Bronchial epithelial cell (primary cell): ENCODE measurements at regions not wholly inside any gene's neighbourhood (a gene's known extent, or its start where the extent isn't known, plus 50 kb on each side); places are given as distances from the start of the nearest gene placed in this dataset.

Source experiments
- DNase-seq: peaks from one replicate; pipeline ENCODE4 v3.0.0-alpha.2; 2010; ENCODE audit warnings: low read depth
- FAIRE-seq: peaks from 2 replicates; lab custom pipeline; 2011; peaks lifted over from hg19 to GRCh38; lab: Jason Lieb, UNC
- H3K27me3 ChIP-seq: 2 replicates; pipeline ENCODE4 v1.5.1; 2011; ENCODE audit warnings: low read length; ENCODE audit not compliant: control insufficient read depth, insufficient read depth
- H3K36me3 ChIP-seq: 2 replicates; pipeline ENCODE4 v1.5.1; 2011; ENCODE audit warnings: low read length; ENCODE audit not compliant: control insufficient read depth, insufficient read depth
- H3K4me3 ChIP-seq: 2 replicates; pipeline ENCODE4 v1.5.1; 2011; ENCODE audit warnings: mild to moderate bottlenecking, low read depth, low read length, control low read depth
- TF ChIP-seq, protein P1 (sequence below): IDR thresholded peaks from 2 replicates; pipeline ENCODE4 v1.5.1; 2011; ENCODE audit warnings: mild to moderate bottlenecking, moderate library complexity, low read length, control low read depth, inconsistent platforms; ENCODE audit not compliant: insufficient read depth, severe bottlenecking

DNA sequence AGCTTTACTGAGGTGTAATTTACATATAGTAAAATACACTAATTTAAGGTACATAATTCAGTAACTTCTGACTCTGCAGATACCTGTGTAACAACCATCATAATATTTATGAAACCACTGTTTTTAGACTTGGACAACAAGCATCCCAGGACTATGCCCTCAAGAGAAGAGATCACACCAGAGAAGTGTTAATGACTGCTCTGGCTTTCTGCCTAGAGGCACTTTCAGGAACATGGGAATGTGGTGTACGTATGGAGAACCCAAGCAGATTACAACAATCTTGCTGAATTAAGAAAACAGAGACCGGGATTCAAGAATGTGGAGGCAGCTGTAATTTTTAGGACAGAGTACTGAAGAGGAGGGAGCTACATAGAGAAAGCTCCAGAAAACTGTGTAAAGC, 475.2 kb downstream of the LPIN1 start:
- Histone ChIP-seq H3K4me3 (no peak overlapping the region), H3K27me3 (no peaks in the 10 kb centered on the region), H3K36me3 (no peaks in the 10 kb centered on the region)
- FAIRE-seq (no peak), DNase-seq (no peak)
- TF ChIP-seq, protein P1, sequence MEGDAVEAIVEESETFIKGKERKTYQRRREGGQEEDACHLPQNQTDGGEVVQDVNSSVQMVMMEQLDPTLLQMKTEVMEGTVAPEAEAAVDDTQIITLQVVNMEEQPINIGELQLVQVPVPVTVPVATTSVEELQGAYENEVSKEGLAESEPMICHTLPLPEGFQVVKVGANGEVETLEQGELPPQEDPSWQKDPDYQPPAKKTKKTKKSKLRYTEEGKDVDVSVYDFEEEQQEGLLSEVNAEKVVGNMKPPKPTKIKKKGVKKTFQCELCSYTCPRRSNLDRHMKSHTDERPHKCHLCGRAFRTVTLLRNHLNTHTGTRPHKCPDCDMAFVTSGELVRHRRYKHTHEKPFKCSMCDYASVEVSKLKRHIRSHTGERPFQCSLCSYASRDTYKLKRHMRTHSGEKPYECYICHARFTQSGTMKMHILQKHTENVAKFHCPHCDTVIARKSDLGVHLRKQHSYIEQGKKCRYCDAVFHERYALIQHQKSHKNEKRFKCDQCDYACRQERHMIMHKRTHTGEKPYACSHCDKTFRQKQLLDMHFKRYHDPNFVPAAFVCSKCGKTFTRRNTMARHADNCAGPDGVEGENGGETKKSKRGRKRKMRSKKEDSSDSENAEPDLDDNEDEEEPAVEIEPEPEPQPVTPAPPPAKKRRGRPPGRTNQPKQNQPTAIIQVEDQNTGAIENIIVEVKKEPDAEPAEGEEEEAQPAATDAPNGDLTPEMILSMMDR, result no peak

DNA sequence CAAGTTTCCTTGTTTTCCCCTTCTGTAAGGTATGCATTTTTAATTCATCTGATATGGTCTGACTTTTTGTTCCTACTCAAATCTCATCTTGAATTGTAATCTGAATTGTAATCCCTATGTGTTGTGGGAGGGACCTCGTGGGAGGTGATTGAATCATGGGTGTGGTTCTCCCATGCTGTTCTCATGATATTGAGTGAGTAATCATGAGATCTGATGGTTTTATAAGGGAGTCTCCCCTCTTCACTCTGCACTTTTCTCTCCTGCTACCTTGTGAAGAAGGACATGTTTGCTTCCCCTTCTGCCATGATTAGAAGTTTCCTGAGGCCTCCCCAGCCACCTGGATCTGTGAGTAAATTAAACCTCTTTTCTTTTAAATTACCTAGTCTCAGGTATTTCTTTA, 476.1 kb downstream of the LPIN1 start:
- DNase-seq (peak; percentile 21), FAIRE-seq (no peak)
- TF ChIP-seq, protein P1, result no peak
- H3K27me3 ChIP-seq, result no peaks in the 10 kb centered on the region
- no peaks in the 10 kb centered on the region for H3K36me3 ChIP-seq
- H3K4me3 ChIP-seq, result no peak overlapping the region

DNA sequence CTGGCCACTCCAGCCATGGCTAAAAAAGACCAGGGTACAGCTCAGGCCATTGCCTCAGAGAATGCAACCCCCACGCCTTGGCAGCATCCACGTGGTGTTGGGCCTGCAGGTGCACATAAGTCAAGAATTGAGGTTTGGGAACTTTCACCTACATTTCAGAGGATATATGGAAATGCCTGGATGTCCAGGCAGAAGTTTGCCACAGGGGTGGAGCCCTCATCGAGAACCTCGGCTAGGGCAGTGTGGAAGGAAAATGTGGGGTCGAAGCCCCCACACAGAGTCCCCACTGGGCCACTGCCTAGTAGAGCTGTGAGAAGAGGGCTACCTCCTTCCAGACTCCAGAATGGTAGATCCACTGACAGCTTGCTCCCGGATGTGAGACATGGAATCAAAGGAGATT, 477.3 kb downstream of the LPIN1 start:
- FAIRE-seq (no peak), DNase-seq (no peak)
- H3K27me3 ChIP-seq, result no peaks in the 10 kb centered on the region
- H3K36me3 ChIP-seq, result no peaks in the 10 kb centered on the region
- TF ChIP-seq, protein P1, result no peak
- H3K4me3 ChIP-seq, result no peak overlapping the region

DNA sequence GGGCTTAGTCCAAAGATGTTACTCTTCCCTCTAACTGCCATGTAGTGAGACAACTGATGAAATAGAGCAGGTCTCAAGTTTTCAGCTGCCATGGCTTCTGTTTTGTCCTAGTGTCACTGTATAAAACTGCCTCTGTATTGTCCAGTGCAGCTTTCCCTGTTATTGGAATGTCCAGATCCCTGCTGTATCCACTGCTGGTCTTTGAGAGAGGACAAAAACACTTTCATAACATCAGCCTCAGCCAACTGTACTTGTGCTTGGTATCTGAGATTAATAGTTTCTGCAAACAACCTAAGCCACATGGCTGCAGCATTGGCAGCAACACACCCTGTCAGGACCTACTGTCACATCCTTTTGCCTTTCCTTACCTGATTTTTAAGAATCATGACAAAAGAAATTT, 480.2 kb downstream of the LPIN1 start:
- TF ChIP-seq, protein P1, result no peak
- Histone ChIP-seq H3K36me3 (no peaks in the 10 kb centered on the region), H3K27me3 (no peaks in the 10 kb centered on the region), H3K4me3 (no peak overlapping the region)
- DNase-seq (no peak), FAIRE-seq (no peak)

DNA sequence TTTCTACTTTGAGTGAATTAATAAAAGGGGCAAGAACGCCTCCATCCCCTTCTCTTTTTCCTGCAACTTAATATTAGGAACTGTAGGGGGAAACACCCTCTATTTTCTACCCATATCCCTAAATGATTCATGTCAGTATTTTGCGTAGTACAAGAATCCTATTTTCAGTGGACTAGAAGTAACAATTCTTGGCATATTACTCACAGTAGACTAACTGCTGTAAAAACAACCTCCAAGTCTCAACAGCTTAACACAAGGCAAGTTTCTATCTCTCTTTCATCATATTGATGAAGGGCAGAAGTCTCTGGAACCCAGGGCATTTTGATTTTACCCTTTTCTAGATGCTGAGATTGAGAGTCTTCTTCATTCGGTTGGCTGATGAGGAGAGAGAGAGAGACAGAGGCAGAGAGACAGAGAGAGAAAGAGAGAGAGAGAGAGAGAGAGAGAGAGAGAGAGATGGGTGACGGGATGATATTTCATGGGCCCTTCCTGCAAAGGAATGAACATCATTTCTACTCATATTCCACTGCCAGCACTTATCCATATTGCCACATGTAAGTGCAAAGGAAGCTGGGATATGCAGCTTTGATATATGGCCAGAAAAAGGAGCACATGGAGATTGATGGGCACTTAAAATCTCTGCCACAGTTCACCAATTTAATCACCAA, 481.6 kb downstream of the LPIN1 start:
- no peak overlapping the region for H3K4me3 ChIP-seq
- FAIRE-seq (no peak), DNase-seq (no peak)

DNA sequence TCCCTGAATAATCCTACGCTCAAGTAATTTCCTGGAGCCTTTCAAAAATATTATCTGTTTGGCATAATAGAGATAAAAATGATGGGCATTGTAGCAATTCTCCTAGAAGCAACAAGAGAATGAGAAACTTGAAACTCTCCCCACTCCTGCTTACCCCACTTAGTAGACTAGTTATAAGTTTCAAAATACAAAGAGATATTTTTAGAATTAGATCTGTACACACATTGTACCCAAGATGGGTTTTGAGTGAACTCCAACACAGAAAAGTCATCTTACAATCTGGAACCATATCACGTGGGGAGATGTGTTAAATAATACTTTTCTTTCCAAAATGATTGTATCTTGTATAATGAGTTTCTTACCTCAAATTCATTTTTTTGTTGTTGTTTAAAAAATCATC, 484.9 kb downstream of the LPIN1 start:
- H3K36me3 ChIP-seq, result no peaks in the 10 kb centered on the region
- no peak overlapping the region for H3K4me3 ChIP-seq
- FAIRE-seq (no peak), DNase-seq (no peak)
- TF ChIP-seq, protein P1, result no peak
- no peaks in the 10 kb centered on the region for H3K27me3 ChIP-seq

More for the DNA sequence above, 481.6 kb downstream of the LPIN1 start:
- TF ChIP-seq, protein P1, result no peak
- no peaks in the 10 kb centered on the region for H3K36me3 ChIP-seq
- no peaks in the 10 kb centered on the region for H3K27me3 ChIP-seq
